SIG-M5 treated with dmso at 0.1 percent for 504 hours (cell line): ENCODE measurements at regions not wholly inside any gene's neighbourhood (a gene's known extent, or its start where the extent isn't known, plus 50 kb on each side); places are given as distances from the start of the nearest gene placed in this dataset.
"Not testable (repeated sequence)": the region's sequence is repeated elsewhere in the genome, so short reads cannot be mapped to it uniquely, and the experiment has no call there.

Experiments used
- DNase-seq: peaks from one replicate; lab custom pipeline; 2025; ENCODE audit not compliant: unreplicated experiment; lab: John Stamatoyannopoulos, UW

DNA sequence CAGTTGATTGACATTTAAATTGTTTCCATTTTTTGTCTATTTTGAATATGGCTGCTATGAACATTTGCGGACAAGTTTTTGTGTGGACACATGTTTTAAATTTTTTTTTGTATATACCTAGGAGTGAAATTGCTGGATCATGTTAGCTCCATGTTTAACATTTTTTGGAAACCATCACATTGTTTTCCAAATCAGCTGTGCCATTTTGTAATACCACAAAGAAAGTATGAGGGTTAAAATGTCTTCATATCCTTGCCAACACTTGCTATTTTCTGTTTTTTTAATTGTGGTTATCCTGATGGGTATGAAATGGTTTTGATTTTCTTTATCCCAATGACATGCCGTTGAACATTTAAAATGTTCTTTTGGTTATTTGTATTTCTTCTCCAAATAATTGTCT is 52.1 kb downstream of the CARTPT start:
- DNase-seq = no peak

DNA sequence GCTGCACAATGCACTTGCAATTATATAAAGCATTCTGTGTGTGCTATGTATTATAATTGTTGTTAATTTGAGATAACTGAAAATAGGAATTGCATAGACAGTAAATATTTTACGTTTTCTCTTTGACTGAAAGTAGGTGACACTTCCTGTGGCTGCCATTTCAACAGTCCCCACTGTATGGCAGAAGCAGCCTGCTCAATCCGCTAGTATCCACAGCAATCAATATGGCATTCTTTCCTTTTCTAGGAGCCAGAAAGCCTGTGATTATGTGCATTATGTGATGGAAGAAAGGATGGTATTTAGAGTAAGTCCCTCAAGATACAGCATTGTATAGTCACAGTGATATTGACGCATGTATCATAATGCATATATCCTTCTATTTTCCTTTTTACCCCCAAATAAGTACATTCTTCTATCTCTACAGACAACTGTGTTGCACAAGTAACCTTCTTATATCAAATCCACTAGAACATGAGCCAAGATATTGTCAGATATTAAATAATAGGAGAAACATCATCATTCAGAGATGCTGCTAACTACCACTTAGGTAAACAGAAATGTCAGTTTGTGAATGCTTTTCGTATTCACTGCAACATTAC is 59.7 kb downstream of the CARTPT start:
- peak; percentile 28 for DNase-seq

DNA sequence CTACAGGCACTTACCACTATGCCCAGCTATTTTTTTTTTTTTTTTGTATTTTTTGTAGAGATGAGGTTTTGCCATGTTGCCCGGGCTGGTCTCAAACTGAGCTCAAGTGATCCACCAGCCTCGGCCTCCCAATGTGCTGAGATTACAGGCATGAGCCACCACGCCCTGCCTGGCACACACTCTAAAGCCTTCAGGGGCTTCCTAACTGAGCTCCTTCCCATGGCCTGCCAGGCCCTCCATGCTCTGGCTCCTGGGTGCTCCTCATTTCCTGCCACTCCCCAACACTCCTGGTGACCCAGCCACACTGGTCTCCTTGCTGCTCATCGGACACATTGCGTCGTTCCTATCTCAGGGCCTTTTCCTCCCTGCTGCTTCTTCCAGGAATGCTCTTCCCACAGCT is 61.5 kb downstream of the CARTPT start:
- DNase-seq = no peak

DNA sequence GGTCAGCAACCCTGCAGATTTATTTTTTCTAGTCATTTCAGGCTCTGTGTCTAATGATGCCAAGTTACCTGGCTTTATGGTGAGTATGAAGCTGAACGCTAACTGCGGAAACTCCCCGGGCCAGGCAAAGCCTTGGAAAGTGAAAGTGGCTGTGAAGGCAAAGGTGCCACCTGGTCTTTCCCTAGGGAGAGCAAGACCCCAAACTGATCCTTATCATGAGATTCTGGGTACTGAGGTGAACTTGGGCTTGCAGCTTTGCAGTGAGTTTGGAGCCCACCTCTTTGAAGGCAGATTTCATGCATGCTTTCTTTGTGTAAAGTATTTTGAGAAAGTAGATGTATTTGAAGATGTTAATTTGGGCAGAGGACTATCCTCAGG is 63.3 kb downstream of the CARTPT start:
- no peak for DNase-seq

DNA sequence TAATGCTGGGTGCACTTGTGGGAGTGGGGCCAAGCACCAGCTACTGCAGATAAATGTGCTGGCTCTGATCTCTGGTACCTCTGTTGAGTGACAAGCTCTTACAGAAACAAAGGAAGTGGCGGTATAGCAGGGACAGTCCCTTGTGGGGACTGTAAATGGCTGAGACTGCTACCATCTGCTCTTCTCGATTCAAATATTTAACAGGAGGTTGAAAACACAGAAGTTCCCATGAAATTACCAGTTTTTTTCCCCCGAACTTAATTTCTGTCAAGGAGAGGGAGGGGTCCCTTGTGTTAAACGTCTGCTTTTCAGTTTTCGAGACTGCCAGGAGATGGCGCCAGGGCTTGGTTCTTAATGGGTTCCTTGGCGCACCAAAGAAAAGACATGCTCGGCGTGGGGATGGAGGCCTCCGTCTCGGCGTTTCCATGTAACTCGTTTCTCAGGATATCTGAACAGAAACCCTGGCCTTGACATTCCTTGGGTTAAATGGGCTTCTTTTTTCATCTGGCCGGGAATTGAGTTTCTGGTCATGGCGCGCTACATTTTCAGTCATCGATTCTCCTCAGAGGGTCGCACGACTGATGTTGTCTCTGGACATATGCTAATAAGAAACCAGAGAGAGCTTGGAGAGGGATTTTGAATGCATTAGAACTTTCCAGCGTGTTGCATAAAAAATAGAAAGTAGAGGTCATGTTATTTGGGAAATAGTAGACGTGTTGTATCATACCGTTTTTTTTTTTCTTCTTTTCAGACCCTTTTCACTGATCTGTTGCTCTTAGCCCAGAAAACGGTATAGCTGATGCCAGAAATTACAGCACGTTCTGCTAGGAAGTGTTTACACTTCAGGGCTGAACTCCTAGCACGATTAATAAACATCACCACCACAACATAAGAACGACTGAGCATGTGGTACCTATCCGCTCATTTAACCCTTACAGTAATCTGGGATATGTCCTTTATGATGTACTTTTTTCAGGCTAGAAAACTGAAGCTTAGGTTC is 64.0 kb downstream of the CARTPT start:
- peak; percentile 25 for DNase-seq

DNA sequence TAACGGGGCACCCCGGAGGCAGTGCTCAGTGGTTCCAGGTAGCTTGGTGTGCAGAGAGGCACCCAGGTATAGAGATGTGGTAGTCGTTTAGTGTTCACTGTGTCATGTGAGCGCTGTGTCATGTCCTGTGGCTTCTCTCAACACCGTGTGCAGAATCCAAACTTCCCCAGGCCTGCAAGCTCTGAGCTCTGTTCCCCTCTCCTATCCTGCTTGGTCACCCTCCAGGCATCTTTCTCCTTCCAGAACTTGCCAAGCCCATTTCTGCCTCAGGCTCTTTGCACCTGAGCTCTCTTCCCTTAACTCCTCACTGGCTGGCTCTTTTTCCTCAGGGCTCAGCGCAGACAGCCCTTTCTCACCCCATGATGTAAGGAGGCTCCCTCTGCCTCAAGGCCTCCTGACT is 64.8 kb downstream of the CARTPT start:
- DNase-seq = no peak

DNA sequence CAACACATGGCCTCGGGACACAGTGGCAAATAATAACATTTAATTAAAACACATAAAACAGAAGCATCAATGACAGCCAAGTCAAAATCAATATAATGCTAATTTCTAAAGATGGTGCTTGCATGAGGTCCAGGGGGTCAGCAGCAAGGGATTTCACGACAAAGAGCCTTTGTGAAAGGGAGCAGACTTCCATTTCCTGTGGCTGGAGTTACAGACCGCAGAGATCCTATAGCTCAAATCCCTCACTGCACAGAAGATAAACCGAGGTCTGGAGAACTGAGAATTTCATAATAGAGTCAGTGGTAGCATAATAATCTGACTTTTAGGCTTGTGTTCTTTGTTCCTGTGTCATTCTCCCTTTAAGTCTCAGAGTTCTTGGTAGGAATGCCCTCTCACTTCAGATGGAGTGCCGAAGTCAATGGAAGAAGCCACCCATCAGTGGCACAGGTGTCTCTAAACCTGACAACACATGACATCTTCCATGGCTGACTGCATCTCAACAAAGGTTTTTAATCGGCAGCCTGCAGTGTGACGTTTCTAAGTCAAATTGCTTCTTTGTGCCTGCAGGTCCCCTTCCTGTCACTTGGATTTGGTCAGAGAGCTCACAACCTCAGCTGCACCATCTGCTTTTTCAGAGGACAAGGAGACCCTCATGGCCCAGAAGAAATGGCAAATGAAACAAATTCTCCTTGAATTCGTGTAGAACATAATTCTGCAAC is 67.4 kb downstream of the CARTPT start:
- no peak for DNase-seq

DNA sequence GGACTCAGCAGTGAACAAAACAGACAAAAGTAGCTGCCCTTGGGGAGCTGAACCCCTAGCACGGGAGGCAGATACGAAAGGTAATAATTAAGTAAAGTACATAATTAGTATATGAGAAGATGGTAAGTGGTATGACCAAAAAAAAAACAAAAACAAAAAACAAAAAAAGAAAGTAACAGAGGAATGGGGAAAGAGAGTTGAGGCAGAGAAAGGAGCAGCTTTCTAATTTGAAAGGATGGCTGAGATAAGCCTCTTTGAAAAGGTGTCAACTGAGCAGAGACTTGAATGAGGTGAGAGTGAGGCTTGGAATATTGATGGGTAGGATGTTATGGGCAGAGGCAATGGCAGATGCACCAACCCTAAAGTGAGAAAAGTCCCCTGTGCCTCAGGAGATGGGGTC is 69.7 kb downstream of the CARTPT start:
- no peak for DNase-seq

DNA sequence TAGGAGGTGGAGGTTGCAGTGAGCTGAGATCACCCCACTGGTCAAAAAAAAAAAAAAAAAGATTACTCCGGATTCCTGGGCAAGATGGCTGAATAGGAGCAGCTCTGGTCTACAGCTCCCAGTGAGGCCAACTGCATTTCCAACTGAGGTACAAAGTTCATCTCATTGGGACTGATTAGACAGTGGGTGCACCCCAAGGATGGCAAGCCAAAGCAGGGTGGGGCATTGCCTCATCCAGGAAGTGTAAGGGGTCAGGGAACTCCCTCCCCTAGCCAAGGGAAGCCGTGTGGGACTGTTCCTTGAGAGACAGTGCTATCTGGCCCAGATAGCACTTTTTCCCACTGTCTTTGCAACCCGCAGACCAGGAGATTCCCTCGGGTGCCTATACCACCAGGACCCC is 70.7 kb downstream of the CARTPT start:
- no peak for DNase-seq

DNA sequence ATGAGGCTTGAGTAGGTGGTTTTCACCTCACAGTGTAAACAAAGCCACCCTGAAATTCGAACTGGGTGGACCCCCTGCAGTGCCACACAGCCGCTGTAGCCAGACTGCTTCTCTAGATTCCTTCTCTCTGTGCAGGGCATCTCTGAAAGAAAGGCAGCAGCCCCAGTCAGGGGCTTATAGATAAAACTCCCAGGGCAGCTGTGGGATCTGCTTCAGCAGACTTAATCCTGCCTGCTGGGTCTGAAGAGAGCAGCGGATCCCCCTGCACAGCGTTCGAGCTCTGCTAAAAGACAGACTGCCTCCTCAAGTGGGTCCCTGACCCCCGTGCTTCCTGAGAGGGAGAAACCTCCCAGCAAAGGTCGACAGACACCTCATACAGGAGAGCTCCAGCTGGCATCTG is 71.4 kb downstream of the CARTPT start:
- no peak for DNase-seq

DNA sequence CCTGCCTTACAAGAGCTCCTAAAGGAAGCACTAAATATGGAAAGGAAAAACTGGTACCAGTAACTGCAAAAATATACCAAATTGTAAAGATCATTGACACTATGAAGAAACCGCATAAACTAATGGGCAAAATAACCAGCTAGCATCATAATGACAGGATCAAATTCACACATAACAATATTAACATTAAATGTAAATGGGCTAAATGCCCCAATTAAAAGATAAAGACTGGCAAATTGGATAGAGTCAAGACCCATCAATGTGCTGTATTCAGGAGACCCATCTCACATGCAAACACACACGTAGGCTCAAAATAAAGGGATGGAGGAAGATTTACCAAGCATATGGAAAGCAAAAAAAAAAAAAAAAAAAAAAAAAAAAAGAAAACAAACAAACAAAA is 73.0 kb downstream of the CARTPT start:
- not testable (repeated sequence) for DNase-seq

DNA sequence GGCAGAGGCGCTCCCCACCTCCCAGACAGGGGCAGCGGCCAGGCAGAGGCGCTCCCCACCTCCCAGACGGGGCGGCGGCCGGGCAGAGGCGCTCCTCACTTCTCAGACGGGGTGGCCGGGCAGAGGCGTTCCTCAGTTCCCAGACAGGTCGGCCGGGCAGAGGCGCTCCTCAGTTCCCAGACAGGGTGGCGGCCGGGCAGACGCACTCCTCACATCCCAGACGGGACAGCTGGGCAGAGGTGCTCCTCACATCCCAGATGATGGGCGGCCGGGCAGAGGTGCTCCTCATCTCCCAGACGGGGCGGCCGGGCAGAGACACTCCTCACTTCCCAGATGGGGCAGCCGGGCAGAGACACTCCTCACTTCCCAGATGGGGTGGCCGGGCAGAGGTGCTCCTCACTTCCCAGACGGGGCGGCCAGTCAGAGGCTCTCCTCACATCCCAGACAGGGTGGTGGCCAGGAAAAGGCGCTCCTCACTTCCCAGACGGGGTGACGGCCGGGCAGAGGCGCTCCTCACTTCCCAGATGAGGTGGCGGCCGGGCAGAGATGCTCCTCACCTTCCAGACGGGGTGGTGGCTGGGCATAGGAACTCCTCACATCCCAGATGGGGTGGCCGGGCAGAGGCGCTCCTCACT is 75.1 kb downstream of the CARTPT start:
- DNase-seq = no peak

DNA sequence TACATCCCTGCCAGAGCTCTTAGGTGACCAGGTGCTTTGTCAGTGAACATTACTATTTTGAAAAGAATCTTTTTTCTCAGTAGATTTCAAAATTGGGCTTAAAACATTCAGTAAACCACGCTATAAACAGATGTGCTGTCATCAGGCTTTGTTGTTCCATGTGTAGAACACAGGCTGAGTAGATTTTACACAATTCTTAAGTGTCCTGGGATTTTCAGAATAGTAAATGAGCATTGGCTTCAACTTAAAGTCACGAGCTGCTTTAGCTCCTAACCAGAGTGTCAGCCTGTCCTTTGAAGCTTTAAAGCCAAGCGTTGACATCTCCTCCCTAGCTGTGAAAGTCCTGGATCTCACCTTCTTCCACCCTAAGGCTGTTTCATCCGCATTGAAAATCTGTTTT is 83.6 kb downstream of the CARTPT start:
- no peak for DNase-seq

DNA sequence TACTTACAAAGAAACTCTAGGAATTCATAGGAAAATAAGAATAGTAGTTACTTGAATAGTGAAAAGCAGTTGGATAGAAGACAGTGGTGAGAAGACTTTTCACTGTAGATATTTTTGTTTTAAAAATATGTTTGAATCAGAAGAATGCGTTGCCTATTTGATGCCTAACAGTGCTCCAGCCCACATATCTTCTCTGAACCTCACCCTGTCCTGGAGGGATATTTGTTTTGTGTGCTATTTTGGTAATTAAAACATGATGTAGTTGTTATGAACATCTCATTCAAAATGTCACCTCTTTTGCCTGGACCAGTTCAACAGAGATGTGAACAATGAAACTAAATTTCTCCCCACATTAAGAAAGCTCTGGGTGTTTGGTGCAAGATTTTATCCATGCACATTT is 87.6 kb downstream of the CARTPT start:
- no peak for DNase-seq

DNA sequence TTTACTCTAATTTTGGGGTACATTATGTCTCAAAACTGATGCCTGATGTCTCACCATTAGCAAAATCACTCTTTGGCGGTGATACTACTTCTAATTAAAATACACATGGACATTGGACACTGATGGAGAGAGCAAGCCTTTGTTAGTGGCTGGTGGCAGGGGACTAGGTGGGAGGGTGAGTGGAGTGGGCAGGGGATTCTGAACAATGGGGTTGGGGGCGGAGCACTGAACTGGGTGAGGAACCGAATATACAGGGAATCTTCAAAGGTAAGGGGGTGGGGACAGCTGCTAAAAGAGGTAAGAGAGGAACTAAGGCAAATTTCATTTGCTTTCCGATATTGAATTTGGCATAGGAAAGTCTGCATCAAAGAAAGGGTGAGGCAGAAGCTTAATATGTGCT is 88.8 kb downstream of the CARTPT start:
- DNase-seq = no peak

DNA sequence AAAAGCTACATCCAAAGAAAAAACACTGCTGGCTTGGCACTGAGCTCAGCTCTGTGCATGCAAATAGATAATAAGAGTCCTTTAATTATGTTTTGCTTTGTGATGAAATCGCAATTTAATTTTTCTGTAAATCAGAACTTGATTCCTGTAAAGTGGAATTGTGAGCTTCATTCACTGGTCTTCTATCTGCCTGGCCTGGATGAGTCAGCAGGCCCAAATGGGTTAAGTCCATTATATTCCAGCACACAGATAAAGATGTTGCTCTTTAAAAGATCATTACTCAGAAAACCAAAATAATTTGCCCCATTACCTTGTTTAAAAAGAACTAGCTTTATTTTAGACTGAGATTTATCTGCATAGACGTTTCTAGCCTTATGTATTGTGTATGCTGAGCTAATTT is 90.4 kb downstream of the CARTPT start:
- DNase-seq = no peak

DNA sequence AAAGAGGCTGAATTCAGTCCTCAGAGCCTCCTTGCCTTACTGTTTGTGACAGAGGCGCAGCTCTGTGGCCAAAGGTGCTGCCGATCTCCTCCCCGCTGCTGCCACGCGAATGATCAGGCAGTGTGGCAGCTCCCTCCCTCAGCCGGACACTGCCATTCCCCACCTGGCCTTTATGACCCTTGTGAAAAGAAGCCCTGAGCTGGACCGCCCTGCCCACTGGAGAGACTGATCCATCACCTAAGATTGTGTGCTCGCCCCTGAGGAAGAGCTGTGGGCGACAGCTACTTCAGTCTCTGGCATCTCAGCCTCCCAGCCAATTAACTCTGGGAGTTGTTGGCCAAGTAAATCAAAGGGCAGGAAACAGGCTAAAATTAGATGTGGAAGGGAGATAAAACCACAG is 90.9 kb downstream of the CARTPT start:
- no peak for DNase-seq

DNA sequence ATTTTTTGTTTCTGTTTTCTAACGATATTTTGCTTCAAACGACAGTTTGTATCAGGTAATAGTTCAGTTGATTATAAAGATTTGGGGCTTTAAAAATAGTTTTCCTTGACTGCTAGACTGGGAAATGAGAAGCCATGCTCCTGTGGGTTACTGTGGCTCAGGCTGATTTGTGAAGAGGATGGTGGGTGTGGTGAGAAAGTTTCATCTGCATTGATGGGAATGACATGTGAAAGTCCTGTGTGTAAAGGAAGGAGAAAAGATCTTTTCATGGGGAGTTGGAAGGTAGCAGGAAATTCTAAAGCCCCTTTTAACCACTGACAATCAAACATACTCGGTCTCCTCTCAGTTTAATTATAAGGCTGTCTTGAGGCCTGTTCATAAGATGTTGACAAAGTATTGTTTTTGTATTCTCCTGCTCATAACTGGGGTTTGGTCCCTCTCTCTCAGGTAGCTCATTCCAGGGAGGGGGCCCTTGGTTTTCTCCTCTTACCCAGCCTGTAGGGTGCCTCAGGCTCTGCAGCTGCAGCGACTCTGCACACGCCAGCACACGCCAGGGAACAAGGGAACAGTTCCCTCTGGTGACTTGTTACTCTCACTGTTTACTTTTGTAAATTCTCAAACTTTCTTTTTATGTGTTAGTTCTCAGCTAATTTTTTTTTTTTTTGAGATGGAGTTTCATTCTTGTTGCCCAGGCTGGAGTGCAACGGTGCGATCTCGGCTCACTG is 91.6 kb downstream of the CARTPT start:
- no peak for DNase-seq

DNA sequence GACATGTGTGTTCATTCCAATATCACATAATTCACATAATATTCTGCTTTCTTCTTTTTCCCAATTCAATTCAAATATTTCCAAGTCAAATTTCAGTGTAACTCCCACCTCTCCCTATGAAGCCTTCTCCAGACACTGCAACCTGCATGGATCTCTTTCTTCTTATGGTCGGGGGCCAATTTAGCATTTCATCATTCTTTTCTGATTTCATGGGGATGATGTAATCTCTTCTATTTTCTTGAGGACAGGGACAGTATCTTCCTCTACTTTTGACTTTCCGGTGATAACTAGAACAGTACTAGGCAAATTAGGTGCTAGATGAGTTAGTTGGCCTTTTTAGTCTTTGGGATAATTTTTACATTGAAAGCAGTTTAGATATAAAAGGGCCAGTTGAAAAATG is 92.7 kb downstream of the CARTPT start:
- no peak for DNase-seq

DNA sequence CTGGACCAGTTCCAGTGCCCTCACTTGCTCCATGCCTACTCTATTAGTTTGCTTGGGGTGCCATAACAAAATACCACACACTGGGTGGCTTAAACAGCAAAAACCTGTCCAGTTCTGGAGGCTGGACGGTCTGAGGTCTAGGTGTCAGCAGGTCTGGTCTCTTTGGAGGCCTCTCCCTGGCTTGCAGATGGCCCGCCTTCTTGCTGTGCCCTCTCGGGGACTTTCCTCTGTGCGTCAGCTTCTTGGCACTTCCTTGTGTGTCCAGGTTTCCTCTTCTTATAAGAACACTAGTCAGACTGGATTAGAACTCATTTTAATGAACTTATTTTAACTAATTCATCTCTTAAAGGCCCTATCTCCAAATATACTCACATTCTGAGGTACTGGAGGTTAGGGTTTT is 97.2 kb downstream of the CARTPT start:
- no peak for DNase-seq

DNA sequence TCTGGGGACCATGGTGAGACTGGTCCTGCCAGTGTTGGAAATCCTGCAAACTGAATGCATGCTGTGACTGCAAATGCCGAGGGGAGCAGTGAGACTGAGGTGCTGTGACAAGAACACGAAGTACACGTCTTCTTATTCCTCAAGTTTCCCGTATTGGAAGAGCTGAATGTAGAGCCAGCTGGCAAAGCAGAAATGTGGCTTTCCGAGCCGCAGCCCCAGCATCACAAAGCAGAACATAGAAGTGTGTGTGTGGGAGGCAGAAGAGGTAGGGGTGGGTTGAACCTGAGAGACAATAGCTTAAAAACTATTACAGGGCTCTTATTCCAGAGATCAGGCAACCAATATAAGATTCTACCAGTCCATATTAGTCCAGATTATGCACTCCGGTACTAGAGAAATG is 98.8 kb downstream of the CARTPT start:
- no peak for DNase-seq
